DND-41 (cell line): ENCODE measurements at regions not wholly inside any gene's neighbourhood (a gene's known extent, or its start where the extent isn't known, plus 50 kb on each side); places are given as distances from the start of the nearest gene placed in this dataset.

ENCODE experiments used
- ATAC-seq: fragments of 200-7000 bp; cut with Tn5 transposase; 3 replicates; pipeline ENCODE4 v1.9.1; 2021; ENCODE audit warnings: low read depth; ENCODE audit not compliant: insufficient read depth
- DNase-seq: peaks from one replicate; pipeline ENCODE4 v3.0.0-alpha.2; 2020
- H2AFZ ChIP-seq: 2 replicates; pipeline ENCODE4 v1.6.0; 2012; ENCODE audit warnings: low read depth, low read length
- H3K27ac ChIP-seq: 2 replicates; pipeline ENCODE4 v1.5.1; 2012; ENCODE audit warnings: low read length, inconsistent platforms
- H3K27me3 ChIP-seq: fragments of 200-600 bp; sonication (generic); 2 replicates; pipeline ENCODE4 v1.6.0; 2012; ENCODE audit warnings: low read length, mild to moderate bottlenecking, inconsistent platforms; ENCODE audit not compliant: insufficient read depth, poor library complexity
- H3K36me3 ChIP-seq: 2 replicates; pipeline ENCODE4 v1.5.1; 2012; ENCODE audit warnings: low read length, inconsistent platforms; ENCODE audit not compliant: insufficient read depth
- H3K4me1 ChIP-seq: 2 replicates; pipeline ENCODE4 v1.5.1; 2012; ENCODE audit warnings: mild to moderate bottlenecking, low read length; ENCODE audit not compliant: insufficient read depth
- H3K4me2 ChIP-seq: 2 replicates; pipeline ENCODE4 v1.6.0; 2012; ENCODE audit warnings: mild to moderate bottlenecking, moderate library complexity, low read length, inconsistent platforms; ENCODE audit not compliant: insufficient read depth
- H3K4me3 ChIP-seq, 2 experiments: fragments of 200-600 bp in 1 of 2; shearing (Covaris generic) in 1 of 2; 2 replicates each; pipeline ENCODE4 v1.5.1; 2012 to 2016; ENCODE audit warnings: inconsistent platforms in 2 of 2, low read length in 2 of 2, mild to moderate bottlenecking in 2 of 2, low read depth in 1 of 2, moderate library complexity in 1 of 2
- H3K79me2 ChIP-seq: 2 replicates; pipeline ENCODE4 v1.6.0; 2012; ENCODE audit warnings: low read length, inconsistent platforms; ENCODE audit not compliant: insufficient read depth
- H3K9ac ChIP-seq: 2 replicates; pipeline ENCODE4 v1.6.0; 2012; ENCODE audit warnings: low read depth, mild to moderate bottlenecking, inconsistent platforms, low read length, moderate library complexity
- H3K9me3 ChIP-seq: 2 replicates; pipeline ENCODE4 v1.5.1; 2012; ENCODE audit warnings: low read length, moderate library complexity, mild to moderate bottlenecking, inconsistent platforms; ENCODE audit not compliant: insufficient read depth, severe bottlenecking
- H4K20me1 ChIP-seq: 2 replicates; pipeline ENCODE4 v1.6.0; 2012; ENCODE audit warnings: low read length; ENCODE audit not compliant: insufficient read depth
- EZH2 ChIP-seq: IDR thresholded peaks from 3 replicates; pipeline ENCODE4 v1.6.1; 2012; ENCODE audit warnings: borderline replicate concordance, low read depth, mild to moderate bottlenecking, moderate library complexity, low read length, inconsistent platforms; ENCODE audit not compliant: severe bottlenecking
- TF ChIP-seq, protein P1 (sequence below): IDR thresholded peaks from 2 replicates; pipeline ENCODE4 v1.5.1; 2012; ENCODE audit warnings: borderline replicate concordance, low read length, moderate library complexity, mild to moderate bottlenecking; ENCODE audit not compliant: poor library complexity, severe bottlenecking; ENCODE audit errors: extremely low read depth

DNA sequence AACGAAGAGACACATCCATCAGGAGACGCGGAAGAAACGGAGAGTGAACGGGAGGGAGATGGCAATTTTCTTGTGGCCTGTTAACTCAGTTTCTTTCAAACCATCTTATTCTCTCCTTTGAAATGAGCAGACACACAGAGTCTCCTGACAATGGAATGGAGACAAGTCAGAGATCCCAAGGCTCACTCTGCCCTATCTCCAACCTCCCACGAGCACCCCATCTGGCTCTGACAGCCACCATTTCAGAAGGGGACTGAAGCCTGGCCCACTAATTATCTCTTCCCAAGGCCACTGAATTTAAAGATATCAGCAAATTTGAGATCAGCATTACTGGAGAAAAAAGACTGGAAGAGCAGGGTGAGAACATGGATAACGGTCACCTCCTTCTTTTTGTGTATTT is 215.6 kb downstream of the DHX15 start:
- no peaks in the 10 kb centered on the region for H3K4me1 ChIP-seq
- ATAC-seq: no peak

DNA sequence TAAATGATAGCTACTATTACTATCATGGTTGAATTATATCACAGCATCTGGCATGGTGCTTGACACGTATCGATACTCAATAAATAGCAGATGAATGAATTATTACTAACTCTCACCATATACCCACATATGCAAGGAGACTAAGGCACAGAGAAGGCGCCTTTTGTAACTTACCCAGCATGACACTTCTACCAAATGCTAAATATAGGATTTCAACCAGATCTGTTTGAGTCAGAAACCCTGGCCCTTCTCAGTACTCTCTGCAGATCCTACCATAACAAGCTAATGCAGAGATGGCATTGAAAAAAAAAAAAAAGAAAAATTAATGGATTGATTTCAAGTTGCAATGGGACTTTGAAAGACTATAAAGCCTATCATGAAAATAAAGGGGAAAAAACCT is 219.5 kb downstream of the DHX15 start:
- no peaks in the 10 kb centered on the region for H3K4me1 ChIP-seq
- no peaks in the 10 kb centered on the region for H3K9me3 ChIP-seq
- H3K36me3 ChIP-seq: no peaks in the 10 kb centered on the region
- H3K4me2 ChIP-seq: no peak overlapping the region
- TF ChIP-seq, protein P1, sequence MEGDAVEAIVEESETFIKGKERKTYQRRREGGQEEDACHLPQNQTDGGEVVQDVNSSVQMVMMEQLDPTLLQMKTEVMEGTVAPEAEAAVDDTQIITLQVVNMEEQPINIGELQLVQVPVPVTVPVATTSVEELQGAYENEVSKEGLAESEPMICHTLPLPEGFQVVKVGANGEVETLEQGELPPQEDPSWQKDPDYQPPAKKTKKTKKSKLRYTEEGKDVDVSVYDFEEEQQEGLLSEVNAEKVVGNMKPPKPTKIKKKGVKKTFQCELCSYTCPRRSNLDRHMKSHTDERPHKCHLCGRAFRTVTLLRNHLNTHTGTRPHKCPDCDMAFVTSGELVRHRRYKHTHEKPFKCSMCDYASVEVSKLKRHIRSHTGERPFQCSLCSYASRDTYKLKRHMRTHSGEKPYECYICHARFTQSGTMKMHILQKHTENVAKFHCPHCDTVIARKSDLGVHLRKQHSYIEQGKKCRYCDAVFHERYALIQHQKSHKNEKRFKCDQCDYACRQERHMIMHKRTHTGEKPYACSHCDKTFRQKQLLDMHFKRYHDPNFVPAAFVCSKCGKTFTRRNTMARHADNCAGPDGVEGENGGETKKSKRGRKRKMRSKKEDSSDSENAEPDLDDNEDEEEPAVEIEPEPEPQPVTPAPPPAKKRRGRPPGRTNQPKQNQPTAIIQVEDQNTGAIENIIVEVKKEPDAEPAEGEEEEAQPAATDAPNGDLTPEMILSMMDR: no peak
- TF ChIP-seq EZH2: no peak
- no peaks in the 10 kb centered on the region for H4K20me1 ChIP-seq
- DNase-seq (no peak), ATAC-seq (no peak)
- no peak overlapping the region for H3K9ac ChIP-seq
- H3K27ac ChIP-seq: no peak overlapping the region
- no peaks in the 10 kb centered on the region for H3K27me3 ChIP-seq
- H3K79me2 ChIP-seq: no peaks in the 10 kb centered on the region
- H2AFZ ChIP-seq: no peak overlapping the region
- no peak overlapping the region for H3K4me3 ChIP-seq

More for the DNA sequence above, 215.6 kb downstream of the DHX15 start:
- Histone ChIP-seq H3K27me3 (no peaks in the 10 kb centered on the region), H3K4me2 (no peak overlapping the region), H4K20me1 (no peaks in the 10 kb centered on the region), H3K79me2 (no peaks in the 10 kb centered on the region), H3K4me3 (no peak overlapping the region), H3K27ac (no peak overlapping the region), H2AFZ (no peak overlapping the region), H3K9me3 (no peaks in the 10 kb centered on the region), H3K36me3 (no peaks in the 10 kb centered on the region), H3K9ac (no peak overlapping the region)
- no peak for DNase-seq
- TF ChIP-seq, protein P1: no peak
- TF ChIP-seq EZH2: no peak

DNA sequence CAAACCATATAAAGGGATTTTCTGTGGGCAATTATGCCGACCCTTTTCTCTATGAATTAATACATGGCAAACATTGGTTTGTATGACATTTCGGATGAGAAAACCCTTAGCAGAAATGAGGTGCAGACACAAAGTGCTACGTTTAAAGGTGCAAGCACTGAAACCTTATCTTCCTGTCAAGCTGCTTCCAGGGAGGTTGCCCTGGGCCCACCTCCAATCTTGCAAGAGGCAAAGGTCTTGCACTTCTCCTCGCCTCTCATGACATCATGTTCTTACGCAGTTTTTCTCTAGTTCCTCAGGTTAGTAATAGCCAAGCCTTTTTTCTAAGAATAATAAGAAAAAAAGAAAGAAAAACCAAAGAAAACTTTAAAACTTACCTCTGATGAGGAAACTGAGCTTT is 220.1 kb downstream of the DHX15 start:
- Histone ChIP-seq H3K4me3 (no peak overlapping the region), H2AFZ (no peak overlapping the region), H4K20me1 (no peaks in the 10 kb centered on the region), H3K4me2 (no peak overlapping the region), H3K79me2 (no peaks in the 10 kb centered on the region), H3K27me3 (no peaks in the 10 kb centered on the region), H3K4me1 (no peaks in the 10 kb centered on the region), H3K27ac (no peak overlapping the region), H3K9ac (no peak overlapping the region), H3K36me3 (no peaks in the 10 kb centered on the region), H3K9me3 (no peaks in the 10 kb centered on the region)
- no peak for TF ChIP-seq EZH2
- TF ChIP-seq, protein P1: no peak
- ATAC-seq (no peak), DNase-seq (no peak)

DNA sequence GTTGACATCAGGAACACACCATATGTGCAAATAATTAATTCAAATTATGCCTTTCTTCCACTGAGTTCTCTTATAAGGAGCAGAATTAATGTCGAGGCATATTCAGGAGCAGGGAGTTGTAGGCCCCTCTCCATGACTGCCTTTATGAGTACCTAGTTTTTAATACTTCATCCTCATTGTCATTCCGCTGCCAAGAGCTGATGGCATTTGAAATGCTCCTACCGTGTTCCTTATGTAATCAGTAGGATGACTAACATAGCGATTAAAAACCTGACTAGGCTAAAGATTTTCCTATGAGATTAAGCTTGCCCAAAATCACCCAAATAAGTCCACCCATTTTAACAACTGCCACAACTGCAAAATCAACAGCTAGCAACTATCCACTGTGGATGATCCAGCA is 220.6 kb downstream of the DHX15 start:
- Histone ChIP-seq H3K9ac (no peak overlapping the region), H3K9me3 (no peaks in the 10 kb centered on the region), H3K36me3 (no peaks in the 10 kb centered on the region), H3K79me2 (no peaks in the 10 kb centered on the region), H4K20me1 (no peaks in the 10 kb centered on the region), H3K4me1 (no peaks in the 10 kb centered on the region), H3K4me3 (no peak overlapping the region), H2AFZ (no peak overlapping the region), H3K4me2 (no peak overlapping the region), H3K27me3 (no peaks in the 10 kb centered on the region), H3K27ac (no peak overlapping the region)
- DNase-seq (no peak), ATAC-seq (no peak)
- TF ChIP-seq EZH2: no peak
- TF ChIP-seq, protein P1: no peak
